ENCODE measurements at regions not wholly inside any gene's neighbourhood (a gene's known extent, or its start where the extent isn't known, plus 50 kb on each side); places are given as distances from the start of the nearest gene placed in this dataset.

- H3K4me1 Mint-ChIP-seq (ENCODE audit: unreplicated experiment) = no peaks in the 10 kb centered on the region
- H3K9me3 Mint-ChIP-seq = no peaks in the 10 kb centered on the region
- no peaks in the 10 kb centered on the region for H3K27me3 Mint-ChIP-seq
- H3K4me3 Mint-ChIP-seq = no peak overlapping the region
- DNase-seq (ENCODE audit: extremely low spot score, unreplicated experiment) = no peak
- no peak overlapping the region for H3K27ac Mint-ChIP-seq
- TF ChIP-seq CTCF (conservative IDR thresholded peaks at IDR 0.05) = no peak
- no peaks in the 10 kb centered on the region for H3K36me3 Mint-ChIP-seq
These were observed 78.5 kb upstream of the SPATA31D4 start for GRCh38 chr9:81849631-81850259.

- H3K9me3 Mint-ChIP-seq = no peaks in the 10 kb centered on the region
- H3K36me3 Mint-ChIP-seq = no peaks in the 10 kb centered on the region
- H3K27me3 Mint-ChIP-seq = no peaks in the 10 kb centered on the region
- DNase-seq (ENCODE audit: extremely low spot score, unreplicated experiment) = no peak
- TF ChIP-seq CTCF (conservative IDR thresholded peaks at IDR 0.05) = no peak
- no peak overlapping the region for H3K4me3 Mint-ChIP-seq
- no peak overlapping the region for H3K27ac Mint-ChIP-seq
- H3K4me1 Mint-ChIP-seq (ENCODE audit: unreplicated experiment) = peaks cover 3% of the 10 kb centered on the region
These were observed 77.5 kb upstream of the SPATA31D4 start for GRCh38 chr9:81850724-81851123.

- Mint-ChIP-seq H3K4me3 (no peak overlapping the region), H3K27me3 (no peaks in the 10 kb centered on the region), H3K4me1 (ENCODE audit: unreplicated experiment) (peaks cover 5% of the 10 kb centered on the region), H3K27ac (no peak overlapping the region), H3K9me3 (no peaks in the 10 kb centered on the region), H3K36me3 (no peaks in the 10 kb centered on the region)
- no peak for DNase-seq (ENCODE audit: extremely low spot score, unreplicated experiment)
- no peak for TF ChIP-seq CTCF (conservative IDR thresholded peaks at IDR 0.05)
These were observed 76.9 kb upstream of the SPATA31D4 start for GRCh38 chr9:81851340-81851739.

GRCh38 chr9:81852820-81853219, 75.4 kb upstream of the SPATA31D4 start:
- no peaks in the 10 kb centered on the region for H3K9me3 Mint-ChIP-seq
- no peak overlapping the region for H3K27ac Mint-ChIP-seq
- H3K27me3 Mint-ChIP-seq = no peaks in the 10 kb centered on the region
- no peak for DNase-seq (ENCODE audit: extremely low spot score, unreplicated experiment)
- H3K4me1 Mint-ChIP-seq (ENCODE audit: unreplicated experiment) = peaks cover 5% of the 10 kb centered on the region
- TF ChIP-seq CTCF (conservative IDR thresholded peaks at IDR 0.05) = no peak
- H3K4me3 Mint-ChIP-seq = no peak overlapping the region
- H3K36me3 Mint-ChIP-seq = no peaks in the 10 kb centered on the region

GRCh38 chr9:81855538-81855937, 72.7 kb upstream of the SPATA31D4 start:
- Mint-ChIP-seq H3K9me3 (no peaks in the 10 kb centered on the region), H3K4me3 (no peak overlapping the region), H3K36me3 (no peaks in the 10 kb centered on the region), H3K27ac (no peak overlapping the region), H3K4me1 (ENCODE audit: unreplicated experiment) (peaks cover 5% of the 10 kb centered on the region), H3K27me3 (no peaks in the 10 kb centered on the region)
- TF ChIP-seq CTCF (conservative IDR thresholded peaks at IDR 0.05) = no peak
- no peak for DNase-seq (ENCODE audit: extremely low spot score, unreplicated experiment)
